K562 (cell line): ENCODE measurements at regions not wholly inside any gene's neighbourhood (a gene's known extent, or its start where the extent isn't known, plus 50 kb on each side); places are given as distances from the start of the nearest gene placed in this dataset.

Experiments used
- ATAC-seq: fragments of 200-7000 bp; cut with Tn5 transposase; 3 replicates; pipeline ENCODE4 v1.9.1; 2020; ENCODE audit warnings: moderate library complexity
- BruUV-seq: library from RNA; stranded (reverse); fragments of 400-500 nt; replicated peaks from 2 replicates; lab custom pipeline; 2021; lab: Mats Ljungman, UMichigan
- CTCF ChIA-PET: fragments of 300-600 bp; formaldehyde crosslinking; extraction: SDS; loops from one replicate; lab custom pipeline; 2021; ENCODE audit warnings: low intra/inter-chr PET ratio; lab: Yijun Ruan, JAX
- POLR2A ChIA-PET: fragments of 300-600, 350-650 bp; sonication (Branson Sonifier 250); formaldehyde crosslinking; extraction: SDS; loops from one replicate; lab custom pipeline; 2021; ENCODE audit warnings: antibody characterized with exemption, inconsistent platforms; lab: Yijun Ruan, JAX
- DNase-seq, 4 experiments: peaks; one replicate each; pipeline versions ENCODE4 v3.0.0 to v3.0.0-alpha.2; 2011 to 2018; ENCODE audit warnings: low spot score in 3 of 4, mixed read lengths in 3 of 4; ENCODE audit errors: extremely low read depth in 1 of 4
- FAIRE-seq: peaks from 2 replicates; lab custom pipeline; 2011; peaks lifted over from hg19 to GRCh38; lab: Jason Lieb, UNC
- H2AFZ ChIP-seq: 2 replicates; pipeline ENCODE4 v1.6.0; 2011; ENCODE audit warnings: low read depth, low read length, control low read depth, inconsistent platforms
- H3K27ac ChIP-seq: fragments of 200-600 bp; 3 replicates; pipeline ENCODE4 v1.8.0; 2011; ENCODE audit warnings: low read depth, mild to moderate bottlenecking, control low read depth, inconsistent platforms, low read length, moderate library complexity, mixed read lengths; ENCODE audit errors: extremely low read depth
- H3K27me3 ChIP-seq, 2 experiments: fragments of 300-600 bp in 1 of 2; 2 replicates in 1 of 2; 3 replicates in 1 of 2; pipeline versions ENCODE4 v1.6.0 to v1.8.0; 2011; ENCODE audit warnings: inconsistent platforms in 2 of 2, low read length in 2 of 2, mild to moderate bottlenecking in 1 of 2, mixed read lengths in 1 of 2, moderate library complexity in 1 of 2; ENCODE audit not compliant: control insufficient read depth in 2 of 2, insufficient read depth in 2 of 2
- H3K36me3 ChIP-seq: fragments of 300-600 bp; 3 replicates; pipeline ENCODE4 v1.8.0; 2011; ENCODE audit warnings: mild to moderate bottlenecking, low read length, inconsistent platforms; ENCODE audit not compliant: control insufficient read depth, insufficient read depth
- H3K4me1 ChIP-seq, 2 experiments: fragments of 200-600 bp in 1 of 2; replicated peaks in 1 of 2; 2 replicates in 1 of 2; 3 replicates in 1 of 2; pipeline versions ENCODE4 v1.5.1 to v1.8.0; 2011; ENCODE audit warnings: inconsistent platforms in 2 of 2, low read length in 2 of 2, mild to moderate bottlenecking in 1 of 2, mixed read lengths in 1 of 2, moderate library complexity in 1 of 2; ENCODE audit not compliant: control insufficient read depth in 2 of 2, insufficient read depth in 2 of 2
- H3K4me2 ChIP-seq: 2 replicates; pipeline ENCODE4 v1.6.1; 2011; ENCODE audit warnings: low read length, control low read depth, inconsistent platforms, mixed read lengths; ENCODE audit not compliant: insufficient read depth
- H3K4me3 ChIP-seq: fragments of 200-600 bp; sonication (generic), shearing (Covaris generic); 2 replicates; pipeline ENCODE4 v1.5.1; 2016; ENCODE audit warnings: control low read depth, inconsistent platforms
- H3K79me2 ChIP-seq: fragments of 200-600 bp; 3 replicates; pipeline ENCODE4 v1.8.0; 2011; ENCODE audit warnings: low read length, inconsistent platforms; ENCODE audit not compliant: control insufficient read depth, insufficient read depth
- H3K9ac ChIP-seq, 2 experiments: 2 replicates each; pipeline versions ENCODE4 v1.6.0 to v1.6.1; 2011; ENCODE audit warnings: low read depth in 2 of 2, low read length in 2 of 2, control low read depth in 1 of 2, inconsistent platforms in 1 of 2, mild to moderate bottlenecking in 1 of 2, mixed read lengths in 1 of 2; ENCODE audit not compliant: insufficient read depth in 1 of 2
- H3K9me1 ChIP-seq: one replicate; pipeline ENCODE4 v1.6.0; 2011; ENCODE audit warnings: inconsistent platforms, mild to moderate bottlenecking, low read length, moderate library complexity; ENCODE audit not compliant: control insufficient read depth, insufficient read depth
- H3K9me3 ChIP-seq: replicated peaks from 2 replicates; pipeline ENCODE4 v1.5.1; 2011; ENCODE audit warnings: low read depth, low read length, inconsistent platforms; ENCODE audit not compliant: control insufficient read depth, insufficient read depth
- H4K20me1 ChIP-seq: replicated peaks from 2 replicates; pipeline ENCODE4 v1.6.1; 2011; ENCODE audit warnings: low read length, inconsistent platforms, mixed read lengths; ENCODE audit not compliant: control insufficient read depth, insufficient read depth
- HDAC2 ChIP-seq: fragments of 450-650 bp; IDR thresholded peaks from 2 replicates; pipeline ENCODE4 v1.6.1; 2016; ENCODE audit warnings: mild to moderate bottlenecking
- NFATC3 ChIP-seq: fragments of 450-650 bp; IDR thresholded peaks from 2 replicates; pipeline ENCODE4 v1.6.1; 2017; ENCODE audit warnings: mild to moderate bottlenecking
- ZNF174 ChIP-seq: fragments of 250-450 bp; sonication (Bioruptor Pico); IDR thresholded peaks from 2 replicates; pipeline ENCODE4 v1.4.0; 2020; ENCODE audit warnings: mild to moderate bottlenecking
- WGBS: fragments of 100-300 bp; shearing (Covaris generic); methylation state at CpG from one replicate; pipeline ENCODE4 v1.1.6; 2016; ENCODE audit warnings: low coverage, mixed read lengths; ENCODE audit not compliant: insufficient coverage; ENCODE audit errors: missing lambda C conversion rate; 5-methylcytosine and 5-hydroxymethylcytosine counted together
- in situ Hi-C: fragments of 300-500 bp; cut with MboI; formaldehyde crosslinking; loops from 4 replicates; pipeline ENCODE4 v1.15.0; 2018; ENCODE audit warnings: inconsistent platforms, mixed read lengths
- intact Hi-C: fragments of 100-400 bp; cut with micrococcal nuclease; formaldehyde crosslinking; loops from 2 replicates; pipeline ENCODE4 v1.14.2; 2022
- TF ChIP-seq, protein P1 (sequence below), 2 experiments: fragments of 450-650 bp; formaldehyde crosslinking in 1 of 2; IDR thresholded peaks; 2 replicates each; pipeline versions ENCODE4 v1.4.0 to v1.6.1; 2014 to 2020; ENCODE audit warnings: mild to moderate bottlenecking in 2 of 2, borderline replicate concordance in 1 of 2, low read depth in 1 of 2
- TF ChIP-seq, protein P2 (sequence below): fragments of 450-650 bp; formaldehyde crosslinking; conservative IDR thresholded peaks from 2 replicates; pipeline ENCODE4 v1.4.0; 2022; ENCODE audit warnings: mild to moderate bottlenecking, missing genetic modification characterization

DNA sequence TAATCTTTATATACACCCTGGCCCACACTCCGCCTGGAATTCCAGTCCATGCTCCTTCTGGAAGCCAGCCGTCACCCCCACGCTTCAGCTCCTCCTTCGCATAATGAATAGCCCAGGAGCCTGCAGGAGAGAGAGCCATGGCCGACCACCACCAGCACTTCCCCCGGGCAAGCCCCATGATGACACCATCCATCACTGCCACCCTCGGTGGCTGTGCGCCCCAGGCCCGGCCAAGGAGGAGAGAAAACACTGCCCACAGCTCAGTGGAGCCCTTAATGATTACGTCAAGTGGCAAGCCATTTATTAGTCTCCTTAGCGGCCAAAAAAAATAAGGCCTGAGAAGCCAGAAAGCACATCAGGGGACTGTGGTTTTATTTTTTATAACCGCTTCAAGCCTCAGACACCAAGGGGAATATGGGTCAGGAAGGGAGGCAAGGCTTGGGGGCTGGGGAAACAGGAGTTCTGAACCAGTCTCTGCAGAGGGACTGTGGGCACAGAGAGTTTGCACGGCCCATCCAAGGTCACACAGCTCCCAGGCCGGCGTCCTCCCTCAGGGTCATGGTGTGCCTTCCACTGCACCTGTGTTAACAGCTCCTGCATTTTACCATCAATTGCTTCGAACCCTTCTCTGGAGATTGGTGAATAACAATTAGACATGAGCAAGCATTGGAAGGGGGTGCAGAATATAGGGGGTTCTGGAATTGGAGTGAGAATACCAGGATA, 134.3 kb downstream of the MN1 start:
- Histone ChIP-seq H3K4me1 (peaks cover 35 to 46% of the 10 kb centered on the region in 2 experiments), H3K27me3 (no peaks in the 10 kb centered on the region), H3K79me2 (no peaks in the 10 kb centered on the region), H3K27ac (no peak overlapping the region), H3K4me2 (no peak overlapping the region), H3K9me1 (no peaks in the 10 kb centered on the region), H3K9ac (no peak overlapping the region), H3K9me3 (peaks cover 3% of the 10 kb centered on the region; the same call in 1 of the 2 replicates), H2AFZ (no peak overlapping the region), H4K20me1 (no peaks in the 10 kb centered on the region), H3K4me3 (no peak overlapping the region), H3K36me3 (no peaks in the 10 kb centered on the region)
- FAIRE-seq: no peak
- BruUV-seq: no TSS peak
- TF ChIP-seq NFATC3 (no peak), ZNF174 (CRISPR knock-in tag) (no peak), HDAC2 (no peak)
- TF ChIP-seq, protein P1, sequence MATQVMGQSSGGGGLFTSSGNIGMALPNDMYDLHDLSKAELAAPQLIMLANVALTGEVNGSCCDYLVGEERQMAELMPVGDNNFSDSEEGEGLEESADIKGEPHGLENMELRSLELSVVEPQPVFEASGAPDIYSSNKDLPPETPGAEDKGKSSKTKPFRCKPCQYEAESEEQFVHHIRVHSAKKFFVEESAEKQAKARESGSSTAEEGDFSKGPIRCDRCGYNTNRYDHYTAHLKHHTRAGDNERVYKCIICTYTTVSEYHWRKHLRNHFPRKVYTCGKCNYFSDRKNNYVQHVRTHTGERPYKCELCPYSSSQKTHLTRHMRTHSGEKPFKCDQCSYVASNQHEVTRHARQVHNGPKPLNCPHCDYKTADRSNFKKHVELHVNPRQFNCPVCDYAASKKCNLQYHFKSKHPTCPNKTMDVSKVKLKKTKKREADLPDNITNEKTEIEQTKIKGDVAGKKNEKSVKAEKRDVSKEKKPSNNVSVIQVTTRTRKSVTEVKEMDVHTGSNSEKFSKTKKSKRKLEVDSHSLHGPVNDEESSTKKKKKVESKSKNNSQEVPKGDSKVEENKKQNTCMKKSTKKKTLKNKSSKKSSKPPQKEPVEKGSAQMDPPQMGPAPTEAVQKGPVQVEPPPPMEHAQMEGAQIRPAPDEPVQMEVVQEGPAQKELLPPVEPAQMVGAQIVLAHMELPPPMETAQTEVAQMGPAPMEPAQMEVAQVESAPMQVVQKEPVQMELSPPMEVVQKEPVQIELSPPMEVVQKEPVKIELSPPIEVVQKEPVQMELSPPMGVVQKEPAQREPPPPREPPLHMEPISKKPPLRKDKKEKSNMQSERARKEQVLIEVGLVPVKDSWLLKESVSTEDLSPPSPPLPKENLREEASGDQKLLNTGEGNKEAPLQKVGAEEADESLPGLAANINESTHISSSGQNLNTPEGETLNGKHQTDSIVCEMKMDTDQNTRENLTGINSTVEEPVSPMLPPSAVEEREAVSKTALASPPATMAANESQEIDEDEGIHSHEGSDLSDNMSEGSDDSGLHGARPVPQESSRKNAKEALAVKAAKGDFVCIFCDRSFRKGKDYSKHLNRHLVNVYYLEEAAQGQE (IDR thresholded peaks at IDR 0.05; ENCODE audit: borderline replicate concordance): no peak
- TF ChIP-seq, protein P1 (CRISPR knock-in tag; IDR thresholded peaks at IDR 0.05; ENCODE audit: low read depth): no peak
- TF ChIP-seq, protein P2, sequence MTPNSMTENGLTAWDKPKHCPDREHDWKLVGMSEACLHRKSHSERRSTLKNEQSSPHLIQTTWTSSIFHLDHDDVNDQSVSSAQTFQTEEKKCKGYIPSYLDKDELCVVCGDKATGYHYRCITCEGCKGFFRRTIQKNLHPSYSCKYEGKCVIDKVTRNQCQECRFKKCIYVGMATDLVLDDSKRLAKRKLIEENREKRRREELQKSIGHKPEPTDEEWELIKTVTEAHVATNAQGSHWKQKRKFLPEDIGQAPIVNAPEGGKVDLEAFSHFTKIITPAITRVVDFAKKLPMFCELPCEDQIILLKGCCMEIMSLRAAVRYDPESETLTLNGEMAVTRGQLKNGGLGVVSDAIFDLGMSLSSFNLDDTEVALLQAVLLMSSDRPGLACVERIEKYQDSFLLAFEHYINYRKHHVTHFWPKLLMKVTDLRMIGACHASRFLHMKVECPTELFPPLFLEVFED (CRISPR knock-in tag): no peak
- ATAC-seq: no peak
- intact Hi-C loops (loop anchor here (5.0 kb wide), 1 partner anchor 50 kb away; no protein-coding TSS in a partner anchor), in situ Hi-C loops (no loop called here)
- CTCF ChIA-PET: no interaction called here
- no peak for DNase-seq
- POLR2A ChIA-PET: interaction anchor here (1.0 to 1.1 kb wide), 2 partner anchors 10 to 11 kb away, joined by 3 read pairs; no protein-coding TSS in a partner anchor
- 73% methylated on average over 10 of the region's 16 CpGs for WGBS
